GM12878 (cell line): ENCODE measurements at regions not wholly inside any gene's neighbourhood (a gene's known extent, or its start where the extent isn't known, plus 50 kb on each side); places are given as distances from the start of the nearest gene placed in this dataset.

ENCODE experiments used
- ATAC-seq: fragments of 200-7000 bp; cut with Tn5 transposase; 3 replicates; pipeline ENCODE4 v1.9.1; 2020; ENCODE audit warnings: mild to moderate bottlenecking, moderate library complexity
- BruUV-seq: library from RNA; stranded (reverse); fragments of 400-500 nt; replicated peaks from 2 replicates; lab custom pipeline; 2021; lab: Mats Ljungman, UMichigan
- CTCF ChIA-PET: fragments of 300-600 bp; sonication (Branson Sonifier 250); formaldehyde crosslinking; extraction: SDS; loops from one replicate; lab custom pipeline; 2021; ENCODE audit warnings: inconsistent platforms; lab: Yijun Ruan, JAX
- POLR2A ChIA-PET: fragments of 350-600 bp; formaldehyde crosslinking; extraction: SDS; loops from one replicate; lab custom pipeline; 2021; ENCODE audit warnings: inconsistent platforms; lab: Charles Lee
- RAD21 ChIA-PET: fragments of 300-600 bp; sonication (Branson Sonifier 250); formaldehyde crosslinking; loops from one replicate; lab custom pipeline; 2023; ENCODE audit warnings: antibody characterized with exemption; ENCODE audit not compliant: unreplicated experiment; lab: Charles Lee
- SMC1A ChIA-PET: fragments of 300-600 bp; sonication (Branson Sonifier 250); formaldehyde crosslinking; loops from one replicate; lab custom pipeline; 2023; ENCODE audit not compliant: unreplicated experiment, uncharacterized antibody; lab: Charles Lee
- DNase-seq: peaks from one replicate; pipeline ENCODE4 v3.0.0-alpha.2; 2011; ENCODE audit warnings: low read depth, low spot score
- FAIRE-seq: peaks from 3 replicates; lab custom pipeline; 2011; peaks lifted over from hg19 to GRCh38; lab: Jason Lieb, UNC
- H2AFZ ChIP-seq: 2 replicates; pipeline ENCODE4 v1.6.0; 2011; ENCODE audit warnings: low read depth, low read length, control low read depth; ENCODE audit not compliant: control insufficient read depth
- H3K27ac ChIP-seq: 2 replicates; pipeline ENCODE4 v1.5.1; 2011; ENCODE audit warnings: control low read depth; ENCODE audit not compliant: control insufficient read depth, insufficient read depth
- H3K27me3 ChIP-seq, 2 experiments: replicated peaks in 1 of 2; 2 replicates each; pipeline versions ENCODE4 v1.6.0 to v1.6.1; 2011; ENCODE audit warnings: low read length in 1 of 2; ENCODE audit not compliant: control insufficient read depth in 2 of 2, insufficient read depth in 2 of 2
- H3K36me3 ChIP-seq, 2 experiments: 2 replicates each; pipeline ENCODE4 v1.5.1; 2011; ENCODE audit warnings: low read length in 1 of 2; ENCODE audit not compliant: control insufficient read depth in 2 of 2, insufficient read depth in 2 of 2
- H3K4me1 ChIP-seq: 2 replicates; pipeline ENCODE4 v1.6.1; 2011; ENCODE audit warnings: mild to moderate bottlenecking, low read length, moderate library complexity, mixed read lengths; ENCODE audit not compliant: control insufficient read depth, insufficient read depth
- H3K4me2 ChIP-seq: 2 replicates; pipeline ENCODE4 v1.6.0; 2011; ENCODE audit warnings: control low read depth; ENCODE audit not compliant: control insufficient read depth, insufficient read depth
- H3K4me3 ChIP-seq: fragments of 200-600 bp; sonication (generic); 2 replicates; pipeline ENCODE4 v1.5.1; 2016
- H3K79me2 ChIP-seq: 2 replicates; pipeline ENCODE4 v1.6.0; 2011; ENCODE audit warnings: low read length; ENCODE audit not compliant: control insufficient read depth, insufficient read depth
- H3K9ac ChIP-seq: 2 replicates; pipeline ENCODE4 v1.8.0; 2011; ENCODE audit warnings: low read length, control low read depth, mixed read lengths; ENCODE audit not compliant: control insufficient read depth, insufficient read depth
- H3K9me3 ChIP-seq: replicated peaks from 3 replicates; pipeline ENCODE4 v1.5.1; 2011; ENCODE audit warnings: mild to moderate bottlenecking, low read length; ENCODE audit not compliant: control insufficient read depth, insufficient read depth
- H4K20me1 ChIP-seq: 2 replicates; pipeline ENCODE4 v1.6.0; 2011; ENCODE audit not compliant: control insufficient read depth, insufficient read depth
- FOXM1 ChIP-seq: IDR thresholded peaks from 2 replicates; pipeline ENCODE4 v1.6.1; 2012; ENCODE audit warnings: low read depth, mild to moderate bottlenecking, inconsistent platforms, low read length, moderate library complexity
- HDAC6 ChIP-seq: fragments of 200-600 bp; sonication (generic); IDR thresholded peaks from one replicate; pipeline ENCODE4 v1.8.0; 2017; ENCODE audit warnings: antibody characterized with exemption; ENCODE audit not compliant: unreplicated experiment
- IRF4 ChIP-seq: IDR thresholded peaks from 2 replicates; pipeline ENCODE4 v1.6.1; 2011; ENCODE audit warnings: low read depth, low read length
- JUNB ChIP-seq: IDR thresholded peaks from 2 replicates; pipeline ENCODE4 v1.6.1; 2016; ENCODE audit warnings: antibody characterized with exemption, mild to moderate bottlenecking
- JUND ChIP-seq: IDR thresholded peaks from 2 replicates; pipeline ENCODE4 v1.6.1; 2012; ENCODE audit warnings: low read depth, mild to moderate bottlenecking, low read length, improper control_type of control experiment, moderate library complexity
- MEF2B ChIP-seq: fragments of 450-650 bp; IDR thresholded peaks from 2 replicates; pipeline ENCODE4 v1.6.1; 2018; ENCODE audit warnings: mild to moderate bottlenecking, moderate library complexity; ENCODE audit not compliant: partially characterized antibody, poor library complexity, severe bottlenecking
- MYC ChIP-seq: IDR thresholded peaks from 2 replicates; pipeline ENCODE4 v1.6.1; 2011; ENCODE audit warnings: mild to moderate bottlenecking, low read length, moderate library complexity, inconsistent platforms; ENCODE audit not compliant: insufficient read depth, insufficient replicate concordance, insufficient read length, severe bottlenecking
- NR2F1 ChIP-seq: fragments of 450-650 bp; conservative IDR thresholded peaks from 2 replicates; pipeline ENCODE4 v1.6.1; 2017; ENCODE audit warnings: mild to moderate bottlenecking
- RAD21 ChIP-seq: IDR thresholded peaks from 2 replicates; pipeline ENCODE4 v1.6.1; 2011; ENCODE audit warnings: mild to moderate bottlenecking, low read depth, low read length, moderate library complexity; ENCODE audit not compliant: insufficient read depth
- RB1 ChIP-seq: fragments of 450-650 bp; formaldehyde crosslinking; IDR thresholded peaks from 2 replicates; pipeline ENCODE4 v1.6.1; 2017; ENCODE audit warnings: mild to moderate bottlenecking, borderline replicate concordance
- TARDBP ChIP-seq: IDR thresholded peaks from 2 replicates; pipeline ENCODE4 v1.6.1; 2016; ENCODE audit warnings: borderline replicate concordance
- WRNIP1 ChIP-seq: IDR thresholded peaks from 2 replicates; pipeline ENCODE4 v1.6.1; 2011; ENCODE audit warnings: low read depth, low read length, improper control_type of control experiment, borderline replicate concordance
- WGBS: methylation state at CpG from one replicate; pipeline ENCODE4 v1.1.6; 2016; ENCODE audit warnings: low lambda C conversion rate; ENCODE audit not compliant: insufficient replicate concordance, insufficient coverage; ENCODE audit errors: missing lambda C conversion rate; 5-methylcytosine and 5-hydroxymethylcytosine counted together
- in situ Hi-C: fragments of 300-500 bp; cut with MboI; formaldehyde crosslinking; loops from 9 replicates; pipeline ENCODE4 v1.14.3; 2018; ENCODE audit warnings: mixed read lengths
- intact Hi-C: fragments of 100-400 bp; cut with micrococcal nuclease; formaldehyde crosslinking; loops from one replicate; pipeline ENCODE4 v1.14.2; 2022; ENCODE audit not compliant: unreplicated experiment
- TF ChIP-seq, protein P1 (sequence below): IDR thresholded peaks from 2 replicates; pipeline ENCODE4 v1.6.1; 2011; ENCODE audit warnings: low read depth, mild to moderate bottlenecking, low read length, moderate library complexity, borderline replicate concordance; ENCODE audit errors: extremely low read depth
- TF ChIP-seq, protein P2 (sequence below): IDR thresholded peaks from 2 replicates; pipeline ENCODE4 v1.6.1; 2012; ENCODE audit warnings: mild to moderate bottlenecking, low read depth, low read length

DNA sequence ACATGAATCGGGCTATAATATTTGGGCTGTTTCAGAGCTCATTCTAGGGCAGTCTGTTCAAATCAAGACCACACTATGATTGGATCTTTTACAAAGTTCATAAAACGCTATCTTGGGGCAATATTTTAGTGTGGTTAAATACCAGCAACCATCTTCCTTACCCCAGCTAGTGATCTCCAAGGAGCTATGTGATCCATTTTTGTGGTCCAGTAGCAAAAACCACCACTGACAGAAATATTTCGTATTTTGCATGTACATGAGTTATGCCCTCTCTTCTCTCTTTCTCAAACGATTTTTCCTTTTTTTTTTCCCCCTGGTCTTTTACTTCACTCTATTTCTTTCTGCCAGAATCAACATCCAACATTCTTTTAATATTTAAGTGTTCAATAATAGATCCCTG, 280.6 kb upstream of the KITLG start (continued):
- TF ChIP-seq, protein P1, sequence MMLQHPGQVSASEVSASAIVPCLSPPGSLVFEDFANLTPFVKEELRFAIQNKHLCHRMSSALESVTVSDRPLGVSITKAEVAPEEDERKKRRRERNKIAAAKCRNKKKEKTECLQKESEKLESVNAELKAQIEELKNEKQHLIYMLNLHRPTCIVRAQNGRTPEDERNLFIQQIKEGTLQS = no peak

DNA sequence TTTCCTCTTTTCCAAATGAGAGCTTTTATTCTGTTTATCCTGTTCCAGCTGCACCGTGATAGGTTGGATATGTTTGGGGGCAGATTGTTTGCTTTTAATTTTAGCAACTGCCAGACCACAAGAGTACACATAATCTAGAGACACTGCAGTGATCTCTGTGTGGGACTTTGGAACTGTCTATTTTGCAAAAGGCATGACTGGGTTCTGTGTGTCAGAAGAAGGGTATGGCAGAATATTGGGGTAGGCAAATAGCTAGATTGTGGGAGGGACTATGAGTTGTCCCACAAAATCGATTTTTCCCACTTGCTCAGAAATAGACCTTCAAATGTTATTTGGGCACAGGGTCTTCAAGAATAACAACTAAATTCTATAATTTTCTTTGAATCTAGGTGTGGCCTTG, 275.9 kb upstream of the KITLG start:
- no peak overlapping the region for H3K27ac ChIP-seq
- no peaks in the 10 kb centered on the region for H3K27me3 ChIP-seq
- TF ChIP-seq MYC = no peak
- TF ChIP-seq JUND = no peak
- TF ChIP-seq JUNB = no peak
- no peaks in the 10 kb centered on the region for H4K20me1 ChIP-seq
- in situ Hi-C loops = no loop called here
- H3K4me1 ChIP-seq = no peaks in the 10 kb centered on the region
- no peaks in the 10 kb centered on the region for H3K9me3 ChIP-seq
- ChIA-PET SMC1A (no interaction called here), RAD21 (no interaction called here), CTCF (no interaction called here), POLR2A (interaction anchor here (0.5 kb wide), 1 partner anchor 706 kb away, joined by 6 read pairs; no protein-coding TSS in a partner anchor)
- FAIRE-seq (no peak), ATAC-seq (no peak), DNase-seq (no peak)
- no peak overlapping the region for H3K9ac ChIP-seq
- no peak overlapping the region for H3K4me3 ChIP-seq
- no peak overlapping the region for H2AFZ ChIP-seq
- intact Hi-C loops = no loop called here
- no peak overlapping the region for H3K4me2 ChIP-seq
- BruUV-seq = no TSS peak
- H3K79me2 ChIP-seq = no peaks in the 10 kb centered on the region
- 2% methylated on average over 2 of the region's 2 CpGs for WGBS
- no peaks in the 10 kb centered on the region for H3K36me3 ChIP-seq

DNA sequence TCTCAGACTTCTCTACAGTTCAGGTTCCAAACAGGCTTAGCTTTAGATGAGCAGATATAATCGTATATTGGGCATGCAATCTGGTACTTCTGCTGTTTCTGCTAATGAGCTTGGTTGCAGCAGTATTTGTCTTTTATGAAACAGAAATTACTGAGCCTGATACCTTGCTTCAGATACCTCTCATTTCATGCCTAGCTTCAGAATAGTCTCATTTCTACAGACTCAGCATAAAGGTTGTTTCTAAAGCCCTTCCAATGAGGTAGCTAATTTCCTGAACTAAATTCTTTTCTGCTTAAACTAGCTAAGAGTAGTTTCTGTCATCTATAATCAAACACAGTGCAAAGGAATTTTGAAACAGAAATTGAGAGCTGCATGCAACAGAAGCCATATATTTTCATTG, 275.0 kb upstream of the KITLG start:
- H3K79me2 ChIP-seq = no peaks in the 10 kb centered on the region
- no peaks in the 10 kb centered on the region for H3K36me3 ChIP-seq
- FAIRE-seq = no peak
- no TSS peak for BruUV-seq
- ChIA-PET CTCF (interaction anchor here (1.4 kb wide), 1 partner anchor 12 kb away, joined by 6 read pairs; no protein-coding TSS in a partner anchor), RAD21 (no interaction called here), POLR2A (no interaction called here), SMC1A (interaction anchor here (1.0 kb wide), 1 partner anchor 13 kb away, joined by 5 read pairs; no protein-coding TSS in a partner anchor)
- in situ Hi-C loops = no loop called here
- TF ChIP-seq TARDBP (no peak), RAD21 (no peak), WRNIP1 (no peak), FOXM1 (no peak), RB1 (no peak), HDAC6 (no peak), NR2F1 (no peak), IRF4 (no peak), MEF2B (no peak)
- TF ChIP-seq, protein P2, sequence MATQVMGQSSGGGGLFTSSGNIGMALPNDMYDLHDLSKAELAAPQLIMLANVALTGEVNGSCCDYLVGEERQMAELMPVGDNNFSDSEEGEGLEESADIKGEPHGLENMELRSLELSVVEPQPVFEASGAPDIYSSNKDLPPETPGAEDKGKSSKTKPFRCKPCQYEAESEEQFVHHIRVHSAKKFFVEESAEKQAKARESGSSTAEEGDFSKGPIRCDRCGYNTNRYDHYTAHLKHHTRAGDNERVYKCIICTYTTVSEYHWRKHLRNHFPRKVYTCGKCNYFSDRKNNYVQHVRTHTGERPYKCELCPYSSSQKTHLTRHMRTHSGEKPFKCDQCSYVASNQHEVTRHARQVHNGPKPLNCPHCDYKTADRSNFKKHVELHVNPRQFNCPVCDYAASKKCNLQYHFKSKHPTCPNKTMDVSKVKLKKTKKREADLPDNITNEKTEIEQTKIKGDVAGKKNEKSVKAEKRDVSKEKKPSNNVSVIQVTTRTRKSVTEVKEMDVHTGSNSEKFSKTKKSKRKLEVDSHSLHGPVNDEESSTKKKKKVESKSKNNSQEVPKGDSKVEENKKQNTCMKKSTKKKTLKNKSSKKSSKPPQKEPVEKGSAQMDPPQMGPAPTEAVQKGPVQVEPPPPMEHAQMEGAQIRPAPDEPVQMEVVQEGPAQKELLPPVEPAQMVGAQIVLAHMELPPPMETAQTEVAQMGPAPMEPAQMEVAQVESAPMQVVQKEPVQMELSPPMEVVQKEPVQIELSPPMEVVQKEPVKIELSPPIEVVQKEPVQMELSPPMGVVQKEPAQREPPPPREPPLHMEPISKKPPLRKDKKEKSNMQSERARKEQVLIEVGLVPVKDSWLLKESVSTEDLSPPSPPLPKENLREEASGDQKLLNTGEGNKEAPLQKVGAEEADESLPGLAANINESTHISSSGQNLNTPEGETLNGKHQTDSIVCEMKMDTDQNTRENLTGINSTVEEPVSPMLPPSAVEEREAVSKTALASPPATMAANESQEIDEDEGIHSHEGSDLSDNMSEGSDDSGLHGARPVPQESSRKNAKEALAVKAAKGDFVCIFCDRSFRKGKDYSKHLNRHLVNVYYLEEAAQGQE = no peak
- no peak overlapping the region for H3K9ac ChIP-seq
- no peak; the same call in 2 of the 3 replicates for ATAC-seq
- H3K9me3 ChIP-seq = no peaks in the 10 kb centered on the region
- H3K27ac ChIP-seq = no peak overlapping the region
- no peak overlapping the region for H3K4me3 ChIP-seq
- 33% methylated on average over 1 of the region's 1 CpG for whole genome bisulfite sequencing
- H3K4me1 ChIP-seq = no peaks in the 10 kb centered on the region
- H3K4me2 ChIP-seq = no peak overlapping the region
- no peaks in the 10 kb centered on the region for H3K27me3 ChIP-seq
- intact Hi-C loops = no loop called here
- H2AFZ ChIP-seq = no peak overlapping the region
- no peak for DNase-seq
- no peaks in the 10 kb centered on the region for H4K20me1 ChIP-seq
